ENCODE measurements at regions not wholly inside any gene's neighbourhood (a gene's known extent, or its start where the extent isn't known, plus 50 kb on each side); places are given as distances from the start of the nearest gene placed in this dataset.

GRCh38 chr5:167840527-167841130 lies 450.8 kb upstream of the WWC1 start:
- H3K9me3 Mint-ChIP-seq (ENCODE audit: low read depth): no peaks in the 10 kb centered on the region

GRCh38 chr5:167843881-167844572 lies 447.4 kb upstream of the WWC1 start:
- no peak overlapping the region for H3K4me3 Mint-ChIP-seq (ENCODE audit: low read depth)
- H3K9me3 Mint-ChIP-seq (ENCODE audit: low read depth): no peaks in the 10 kb centered on the region

More at GRCh38 chr5:167840527-167841130, 450.8 kb upstream of the WWC1 start:
- H3K27me3 Mint-ChIP-seq: peaks cover under 1% of the 10 kb centered on the region
- DNase-seq (ENCODE audit: low spot score, unreplicated experiment): no peak
- H3K27ac Mint-ChIP-seq: no peak overlapping the region
- TF ChIP-seq, protein P1, sequence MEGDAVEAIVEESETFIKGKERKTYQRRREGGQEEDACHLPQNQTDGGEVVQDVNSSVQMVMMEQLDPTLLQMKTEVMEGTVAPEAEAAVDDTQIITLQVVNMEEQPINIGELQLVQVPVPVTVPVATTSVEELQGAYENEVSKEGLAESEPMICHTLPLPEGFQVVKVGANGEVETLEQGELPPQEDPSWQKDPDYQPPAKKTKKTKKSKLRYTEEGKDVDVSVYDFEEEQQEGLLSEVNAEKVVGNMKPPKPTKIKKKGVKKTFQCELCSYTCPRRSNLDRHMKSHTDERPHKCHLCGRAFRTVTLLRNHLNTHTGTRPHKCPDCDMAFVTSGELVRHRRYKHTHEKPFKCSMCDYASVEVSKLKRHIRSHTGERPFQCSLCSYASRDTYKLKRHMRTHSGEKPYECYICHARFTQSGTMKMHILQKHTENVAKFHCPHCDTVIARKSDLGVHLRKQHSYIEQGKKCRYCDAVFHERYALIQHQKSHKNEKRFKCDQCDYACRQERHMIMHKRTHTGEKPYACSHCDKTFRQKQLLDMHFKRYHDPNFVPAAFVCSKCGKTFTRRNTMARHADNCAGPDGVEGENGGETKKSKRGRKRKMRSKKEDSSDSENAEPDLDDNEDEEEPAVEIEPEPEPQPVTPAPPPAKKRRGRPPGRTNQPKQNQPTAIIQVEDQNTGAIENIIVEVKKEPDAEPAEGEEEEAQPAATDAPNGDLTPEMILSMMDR (IDR thresholded peaks at IDR 0.05; ENCODE audit: unreplicated experiment): no peak
- no peaks in the 10 kb centered on the region for H3K4me1 Mint-ChIP-seq (ENCODE audit: low read depth)
- no peak overlapping the region for H3K4me3 Mint-ChIP-seq (ENCODE audit: low read depth)
- no peaks in the 10 kb centered on the region for H3K36me3 Mint-ChIP-seq (ENCODE audit: insufficient read depth)

GRCh38 chr5:167845952-167846351 lies 445.5 kb upstream of the WWC1 start:
- no peak for DNase-seq (ENCODE audit: low spot score, unreplicated experiment)
- Mint-ChIP-seq H3K9me3 (ENCODE audit: low read depth) (no peaks in the 10 kb centered on the region), H3K27ac (no peak overlapping the region), H3K27me3 (peaks cover 4% of the 10 kb centered on the region), H3K4me1 (ENCODE audit: low read depth) (no peaks in the 10 kb centered on the region), H3K36me3 (ENCODE audit: insufficient read depth) (no peaks in the 10 kb centered on the region), H3K4me3 (ENCODE audit: low read depth) (no peak overlapping the region)
- TF ChIP-seq, protein P1 (IDR thresholded peaks at IDR 0.05; ENCODE audit: unreplicated experiment): no peak

More at GRCh38 chr5:167843881-167844572, 447.4 kb upstream of the WWC1 start:
- Mint-ChIP-seq H3K27me3 (peaks cover 4% of the 10 kb centered on the region), H3K36me3 (ENCODE audit: insufficient read depth) (no peaks in the 10 kb centered on the region), H3K4me1 (ENCODE audit: low read depth) (no peaks in the 10 kb centered on the region), H3K27ac (no peak overlapping the region)
- DNase-seq (ENCODE audit: low spot score, unreplicated experiment): no peak
- TF ChIP-seq, protein P1 (IDR thresholded peaks at IDR 0.05; ENCODE audit: unreplicated experiment): no peak

DNA sequence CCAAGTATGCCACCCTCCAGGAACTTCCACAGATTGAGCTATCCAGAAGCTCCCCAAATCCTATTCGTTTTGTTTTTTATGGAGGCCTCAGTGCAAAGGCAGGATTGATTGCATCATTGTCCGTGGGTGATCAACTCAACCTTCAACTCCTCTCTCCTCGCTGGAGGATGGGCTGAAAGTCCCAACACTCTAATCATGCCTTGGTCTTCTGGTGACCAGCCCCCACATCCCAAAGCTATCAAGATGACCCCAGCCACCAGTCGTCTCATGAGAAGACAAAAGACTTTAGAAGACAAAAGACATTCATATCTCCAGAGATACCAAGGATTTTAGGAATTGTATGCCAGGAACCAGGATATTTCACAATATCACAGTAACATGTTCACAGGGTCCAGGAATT lies 441.6 kb upstream of the WWC1 start:
- H3K4me3 Mint-ChIP-seq (ENCODE audit: low read depth): no peak overlapping the region
- no peak for DNase-seq (ENCODE audit: low spot score, unreplicated experiment)
- peaks cover 4% of the 10 kb centered on the region for H3K27me3 Mint-ChIP-seq
- peaks cover 2% of the 10 kb centered on the region for H3K9me3 Mint-ChIP-seq (ENCODE audit: low read depth)
- no peaks in the 10 kb centered on the region for H3K36me3 Mint-ChIP-seq (ENCODE audit: insufficient read depth)
- H3K27ac Mint-ChIP-seq: no peak overlapping the region
- TF ChIP-seq, protein P1 (IDR thresholded peaks at IDR 0.05; ENCODE audit: unreplicated experiment): no peak
- no peaks in the 10 kb centered on the region for H3K4me1 Mint-ChIP-seq (ENCODE audit: low read depth)

- DNase-seq (ENCODE audit: low spot score, unreplicated experiment): no peak
- H3K27me3 Mint-ChIP-seq: peaks cover 1% of the 10 kb centered on the region
- no peak overlapping the region for H3K4me3 Mint-ChIP-seq (ENCODE audit: low read depth)
- no peak overlapping the region for H3K27ac Mint-ChIP-seq
- peaks cover 2% of the 10 kb centered on the region for H3K9me3 Mint-ChIP-seq (ENCODE audit: low read depth)
- TF ChIP-seq, protein P1 (IDR thresholded peaks at IDR 0.05; ENCODE audit: unreplicated experiment): no peak
- no peaks in the 10 kb centered on the region for H3K4me1 Mint-ChIP-seq (ENCODE audit: low read depth)
- H3K36me3 Mint-ChIP-seq (ENCODE audit: insufficient read depth): no peaks in the 10 kb centered on the region
These were observed 440.5 kb upstream of the WWC1 start for GRCh38 chr5:167850911-167851310.
